Prostate gland (tissue), 2 donors: ENCODE measurements at regions not wholly inside any gene's neighbourhood (a gene's known extent, or its start where the extent isn't known, plus 50 kb on each side); places are given as distances from the start of the nearest gene placed in this dataset.

Experiments
- POLR2A ChIP-seq: fragments of 450-650 bp; IDR thresholded peaks from one replicate; pipeline ENCODE4 v1.6.1; 2016; ENCODE audit warnings: antibody characterized with exemption, mild to moderate bottlenecking
- POLR2AphosphoS5 ChIP-seq: sonication (generic); formaldehyde crosslinking; IDR thresholded peaks from one replicate; pipeline ENCODE4 v1.6.1; 2017; ENCODE audit warnings: antibody characterized with exemption
- TF ChIP-seq, protein P1 (sequence below), 4 experiments: fragments of 200-600 bp in 2 of 4; fragments of 450-650 bp in 2 of 4; sonication (generic) in 2 of 4; IDR thresholded peaks; 1 replicate in 3 of 4; 2 replicates in 1 of 4; pipeline ENCODE4 v1.5.1; 2016 to 2019; ENCODE audit warnings: antibody characterized with exemption in 4 of 4, mild to moderate bottlenecking in 2 of 4, moderate library complexity in 2 of 4

DNA sequence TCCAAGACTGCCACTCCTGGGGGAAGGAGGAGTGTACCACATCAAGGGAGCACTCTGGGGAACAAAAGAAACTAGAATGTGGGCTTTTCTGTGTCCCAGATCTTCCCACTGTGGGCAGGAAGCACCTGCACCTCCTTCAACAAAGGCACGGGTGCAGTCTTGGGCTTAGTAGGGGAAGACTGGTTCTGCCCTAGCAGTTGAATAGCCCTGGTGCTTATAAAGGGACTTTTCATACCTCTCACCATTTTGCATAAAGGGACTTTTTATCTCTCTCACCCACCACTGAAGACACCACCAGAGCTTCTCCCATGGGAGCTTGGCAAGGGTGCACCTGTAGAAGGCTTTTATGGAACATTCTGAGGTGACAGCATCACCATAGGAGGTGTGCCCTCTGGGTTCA lies 65.8 kb upstream of the MS4A8 start:
- TF ChIP-seq, protein P1, sequence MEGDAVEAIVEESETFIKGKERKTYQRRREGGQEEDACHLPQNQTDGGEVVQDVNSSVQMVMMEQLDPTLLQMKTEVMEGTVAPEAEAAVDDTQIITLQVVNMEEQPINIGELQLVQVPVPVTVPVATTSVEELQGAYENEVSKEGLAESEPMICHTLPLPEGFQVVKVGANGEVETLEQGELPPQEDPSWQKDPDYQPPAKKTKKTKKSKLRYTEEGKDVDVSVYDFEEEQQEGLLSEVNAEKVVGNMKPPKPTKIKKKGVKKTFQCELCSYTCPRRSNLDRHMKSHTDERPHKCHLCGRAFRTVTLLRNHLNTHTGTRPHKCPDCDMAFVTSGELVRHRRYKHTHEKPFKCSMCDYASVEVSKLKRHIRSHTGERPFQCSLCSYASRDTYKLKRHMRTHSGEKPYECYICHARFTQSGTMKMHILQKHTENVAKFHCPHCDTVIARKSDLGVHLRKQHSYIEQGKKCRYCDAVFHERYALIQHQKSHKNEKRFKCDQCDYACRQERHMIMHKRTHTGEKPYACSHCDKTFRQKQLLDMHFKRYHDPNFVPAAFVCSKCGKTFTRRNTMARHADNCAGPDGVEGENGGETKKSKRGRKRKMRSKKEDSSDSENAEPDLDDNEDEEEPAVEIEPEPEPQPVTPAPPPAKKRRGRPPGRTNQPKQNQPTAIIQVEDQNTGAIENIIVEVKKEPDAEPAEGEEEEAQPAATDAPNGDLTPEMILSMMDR (IDR thresholded peaks at IDR 0.05) = no peak
- TF ChIP-seq POLR2A (no peak), POLR2AphosphoS5 (no peak)
